GM23248 (cell line): ENCODE measurements at regions not wholly inside any gene's neighbourhood (a gene's known extent, or its start where the extent isn't known, plus 50 kb on each side); places are given as distances from the start of the nearest gene placed in this dataset.

Source experiments
- DNase-seq: peaks from one replicate; pipeline ENCODE4 v3.0.0-alpha.2; 2015
- H2AFZ ChIP-seq: fragments of 200-600 bp; sonication (generic); 2 replicates; pipeline ENCODE4 v1.6.1; 2016; ENCODE audit warnings: antibody characterized with exemption
- H3F3A ChIP-seq: fragments of 200-600 bp; sonication (generic); 2 replicates; pipeline ENCODE4 v1.6.1; 2016; ENCODE audit warnings: mild to moderate bottlenecking, antibody characterized with exemption, mixed run types; ENCODE audit not compliant: insufficient read depth
- H3K27ac ChIP-seq: fragments of 200-600 bp; sonication (generic); 2 replicates; pipeline ENCODE4 v1.5.1; 2016; ENCODE audit warnings: mild to moderate bottlenecking
- H3K27me3 ChIP-seq: fragments of 200-600 bp; sonication (generic); replicated peaks from 2 replicates; pipeline ENCODE4 v1.6.1; 2016; ENCODE audit warnings: mild to moderate bottlenecking; ENCODE audit not compliant: insufficient read depth
- H3K36me3 ChIP-seq: fragments of 200-600 bp; sonication (generic); 2 replicates; pipeline ENCODE4 v1.6.1; 2016; ENCODE audit warnings: low read depth, mild to moderate bottlenecking
- H3K4me1 ChIP-seq: fragments of 200-600 bp; sonication (generic); 2 replicates; pipeline ENCODE4 v1.6.1; 2016; ENCODE audit warnings: mild to moderate bottlenecking; ENCODE audit not compliant: insufficient read depth
- H3K4me2 ChIP-seq: fragments of 200-600 bp; sonication (generic); one replicate; pipeline ENCODE4 v1.6.1; 2016; ENCODE audit warnings: mild to moderate bottlenecking; ENCODE audit not compliant: unreplicated experiment
- H3K4me3 ChIP-seq: fragments of 200-600 bp; sonication (generic); 2 replicates; pipeline ENCODE4 v1.5.1; 2016; ENCODE audit warnings: mild to moderate bottlenecking
- H3K79me2 ChIP-seq: fragments of 200-600 bp; sonication (generic); 2 replicates; pipeline ENCODE4 v1.6.1; 2016; ENCODE audit warnings: mild to moderate bottlenecking; ENCODE audit not compliant: insufficient read depth
- H3K9ac ChIP-seq: fragments of 200-600 bp; sonication (generic); 2 replicates; pipeline ENCODE4 v1.6.1; 2016; ENCODE audit warnings: mild to moderate bottlenecking
- H3K9me2 ChIP-seq: fragments of 200-600 bp; sonication (generic); 2 replicates; pipeline ENCODE4 v1.6.1; 2016; ENCODE audit warnings: mixed run types, mild to moderate bottlenecking, moderate library complexity; ENCODE audit not compliant: insufficient read depth
- H3K9me3 ChIP-seq: fragments of 200-600 bp; sonication (generic); one replicate; pipeline ENCODE4 v1.6.1; 2017; ENCODE audit warnings: low read depth
- H4K20me1 ChIP-seq: fragments of 200-600 bp; sonication (generic); 2 replicates; pipeline ENCODE4 v1.6.0; 2016; ENCODE audit not compliant: insufficient read depth
- EZH2 ChIP-seq: fragments of 200-600 bp; sonication (generic); IDR thresholded peaks from 2 replicates; pipeline ENCODE4 v1.6.1; 2018; ENCODE audit warnings: antibody characterized with exemption, mild to moderate bottlenecking; ENCODE audit not compliant: insufficient read depth, poor library complexity, severe bottlenecking
- EZH2phosphoT487 ChIP-seq: fragments of 200-600 bp; sonication (generic); IDR thresholded peaks from 2 replicates; pipeline ENCODE4 v1.6.1; 2018; ENCODE audit warnings: antibody characterized with exemption, moderate library complexity, mild to moderate bottlenecking, low read depth; ENCODE audit not compliant: insufficient read depth
- WGBS, 2 experiments: methylation state at CpG; one replicate each; pipeline ENCODE4 v1.1.6; 2015 to 2017; ENCODE audit warnings: low lambda C conversion rate in 2 of 2, low coverage in 1 of 2; ENCODE audit errors: missing lambda C conversion rate in 2 of 2; 5-methylcytosine and 5-hydroxymethylcytosine counted together
- in situ Hi-C: fragments of 300-500 bp; cut with MboI; formaldehyde crosslinking; loops from 2 replicates; pipeline ENCODE4 v1.15.0; 2020

DNA sequence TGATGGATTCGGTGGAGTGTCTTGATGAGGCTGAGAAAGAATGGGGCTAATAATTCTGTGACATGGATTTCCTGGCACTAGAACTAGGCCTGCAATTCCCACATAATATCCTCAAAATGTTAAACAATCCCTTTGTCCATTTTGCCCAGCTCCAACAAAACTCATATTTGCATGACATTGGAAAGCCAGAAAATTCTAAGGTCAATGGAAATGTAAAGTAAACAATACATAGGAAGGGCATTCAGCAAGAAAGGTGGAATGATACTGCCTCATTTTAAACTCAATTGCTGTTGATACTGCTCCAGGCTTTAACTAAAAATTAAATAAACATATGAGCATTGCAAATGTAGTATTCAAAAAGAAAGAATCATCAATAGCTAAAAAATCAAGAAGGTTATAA lies 434.8 kb upstream of the SLC8A1 start:
- Histone ChIP-seq H3K27me3 (no peaks in the 10 kb centered on the region), H3K36me3 (no peaks in the 10 kb centered on the region), H3K27ac (no peak overlapping the region), H3K9me2 (no peaks in the 10 kb centered on the region), H3K79me2 (no peaks in the 10 kb centered on the region), H3K9ac (no peak overlapping the region), H3K4me1 (no peaks in the 10 kb centered on the region), H3K4me3 (no peak overlapping the region), H3K4me2 (no peak overlapping the region), H3K9me3 (no peaks in the 10 kb centered on the region), H2AFZ (no peak overlapping the region), H3F3A (no peaks in the 10 kb centered on the region), H4K20me1 (no peaks in the 10 kb centered on the region)
- in situ Hi-C loops = no loop called here
- 47 to 59% methylated on average over 1 of the region's 1 CpG for WGBS, 2 experiments
- TF ChIP-seq EZH2 (no peak), EZH2phosphoT487 (no peak)
- DNase-seq = no peak

- Histone ChIP-seq H3K4me3 (no peak overlapping the region), H3K27ac (no peak overlapping the region), H3K9me2 (no peaks in the 10 kb centered on the region), H3K79me2 (no peaks in the 10 kb centered on the region), H3K36me3 (no peaks in the 10 kb centered on the region), H2AFZ (no peak overlapping the region), H3K9ac (no peak overlapping the region), H3F3A (no peaks in the 10 kb centered on the region), H3K27me3 (no peaks in the 10 kb centered on the region), H3K4me1 (no peaks in the 10 kb centered on the region), H3K4me2 (no peak overlapping the region), H4K20me1 (no peaks in the 10 kb centered on the region), H3K9me3 (no peaks in the 10 kb centered on the region)
- no peak for TF ChIP-seq EZH2
- TF ChIP-seq EZH2phosphoT487 = no peak
- DNase-seq = no peak
- in situ Hi-C loops = no loop called here
Observed at GRCh38 chr2:40896358-40896757, 444.5 kb upstream of the SLC8A1 start.

DNA sequence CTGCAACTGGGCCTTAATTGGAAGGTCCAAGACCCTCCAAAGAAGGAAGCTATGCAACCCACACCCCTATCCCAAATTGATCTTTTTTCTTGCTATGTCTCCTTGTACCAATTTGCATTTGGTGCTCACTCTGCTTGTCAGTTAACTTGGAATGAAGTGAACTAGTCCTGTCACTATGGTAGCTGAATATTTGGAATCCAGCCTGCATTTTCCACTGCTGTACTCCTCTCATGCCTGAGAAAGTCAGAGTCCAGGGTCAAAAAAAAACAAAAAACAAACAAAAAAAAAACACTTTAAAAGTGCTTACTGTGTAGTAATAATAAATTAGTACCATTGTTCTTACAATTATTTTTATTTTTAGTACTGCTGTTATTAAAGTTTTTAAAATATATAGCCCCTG lies 462.8 kb upstream of the SLC8A1 start:
- Histone ChIP-seq H3K79me2 (no peaks in the 10 kb centered on the region), H3F3A (no peaks in the 10 kb centered on the region), H4K20me1 (no peaks in the 10 kb centered on the region), H3K9me3 (no peaks in the 10 kb centered on the region), H2AFZ (no peak overlapping the region), H3K9ac (no peak overlapping the region), H3K27ac (no peak overlapping the region), H3K4me2 (no peak overlapping the region), H3K36me3 (no peaks in the 10 kb centered on the region), H3K27me3 (no peaks in the 10 kb centered on the region), H3K9me2 (no peaks in the 10 kb centered on the region), H3K4me3 (no peak overlapping the region), H3K4me1 (no peaks in the 10 kb centered on the region)
- no peak for DNase-seq
- TF ChIP-seq EZH2phosphoT487 (no peak), EZH2 (no peak)
- in situ Hi-C loops = no loop called here

DNA sequence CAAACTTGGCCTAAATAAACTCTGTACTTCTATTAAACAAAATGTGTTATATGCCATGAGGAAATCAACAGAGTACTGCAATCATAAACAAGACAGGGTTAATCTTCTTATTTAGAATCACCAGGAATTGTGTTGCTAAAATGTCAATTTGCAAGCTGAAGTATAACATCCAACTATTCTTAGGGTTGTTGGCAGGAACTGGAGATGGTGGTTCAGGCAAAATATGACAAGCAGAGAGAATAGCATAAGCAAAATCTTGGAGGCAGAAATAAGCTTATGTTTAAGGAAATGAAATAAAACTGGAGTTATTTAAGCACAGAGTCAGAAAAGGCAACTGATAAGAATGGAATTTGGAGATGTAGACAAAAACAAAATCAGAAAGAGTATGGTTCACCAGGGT lies 463.8 kb upstream of the SLC8A1 start:
- Histone ChIP-seq H3K4me3 (no peak overlapping the region), H3K9ac (no peak overlapping the region), H3F3A (no peaks in the 10 kb centered on the region), H3K9me2 (no peaks in the 10 kb centered on the region), H3K9me3 (no peaks in the 10 kb centered on the region), H3K36me3 (no peaks in the 10 kb centered on the region), H3K79me2 (no peaks in the 10 kb centered on the region), H2AFZ (no peak overlapping the region), H3K27me3 (no peaks in the 10 kb centered on the region), H3K27ac (no peak overlapping the region), H3K4me2 (no peak overlapping the region), H4K20me1 (no peaks in the 10 kb centered on the region), H3K4me1 (no peaks in the 10 kb centered on the region)
- DNase-seq = no peak
- in situ Hi-C loops = no loop called here
- TF ChIP-seq EZH2 = no peak
- TF ChIP-seq EZH2phosphoT487 = no peak

- Histone ChIP-seq H3K27me3 (no peaks in the 10 kb centered on the region), H3K4me2 (no peak overlapping the region), H3K4me3 (no peak overlapping the region), H3F3A (no peaks in the 10 kb centered on the region), H3K9ac (no peak overlapping the region), H3K27ac (no peak overlapping the region), H3K36me3 (no peaks in the 10 kb centered on the region), H4K20me1 (no peaks in the 10 kb centered on the region), H2AFZ (no peak overlapping the region), H3K79me2 (no peaks in the 10 kb centered on the region), H3K4me1 (no peaks in the 10 kb centered on the region), H3K9me3 (no peaks in the 10 kb centered on the region), H3K9me2 (no peaks in the 10 kb centered on the region)
- in situ Hi-C loops = no loop called here
- no peak for TF ChIP-seq EZH2
- no peak for TF ChIP-seq EZH2phosphoT487
- DNase-seq = no peak
- 7 to 10% methylated on average over 2 of the region's 2 CpGs for WGBS, 2 experiments
Observed at GRCh38 chr2:40935349-40935748, 483.5 kb upstream of the SLC8A1 start.
